HG03025 (cell line): ENCODE measurements at regions not wholly inside any gene's neighbourhood (a gene's known extent, or its start where the extent isn't known, plus 50 kb on each side); places are given as distances from the start of the nearest gene placed in this dataset.
"Not testable (repeated sequence)": the region's sequence is repeated elsewhere in the genome, so short reads cannot be mapped to it uniquely, and the experiment has no call there.

Experiments
- ATAC-seq: cut with Tn5 transposase; IDR thresholded peaks from one replicate; pipeline ENCODE4 v1.9.1; 2021; ENCODE audit warnings: mild to moderate bottlenecking, moderate library complexity; ENCODE audit not compliant: unreplicated experiment, low FRiP score

- ATAC-seq, result no peak
Measured at GRCh38 chr6:4366635-4367395, 231.4 kb upstream of the ECI2 start.

GRCh38 chr6:4365686-4366085, 230.3 kb upstream of the ECI2 start:
- no peak for ATAC-seq

DNA sequence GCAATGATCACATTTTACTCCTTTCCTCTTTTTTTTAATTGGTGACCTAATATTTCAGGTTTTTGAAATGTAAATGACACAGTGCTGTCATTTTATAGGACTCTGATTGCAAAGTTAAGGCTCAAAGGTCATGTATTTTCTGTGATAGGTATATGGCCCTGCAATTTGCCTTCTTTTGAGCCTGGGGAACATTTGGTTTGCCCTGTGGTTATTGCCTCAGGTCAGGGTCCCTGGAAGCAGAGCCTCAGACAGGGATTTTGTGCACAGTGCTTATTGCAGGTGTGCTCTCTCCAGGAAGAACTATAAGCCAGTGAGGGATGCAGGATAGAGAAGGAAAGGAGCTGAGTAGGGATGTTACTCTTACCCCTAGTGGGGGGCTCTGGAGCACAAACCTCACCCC, 229.3 kb upstream of the ECI2 start:
- ATAC-seq, result no peak

DNA sequence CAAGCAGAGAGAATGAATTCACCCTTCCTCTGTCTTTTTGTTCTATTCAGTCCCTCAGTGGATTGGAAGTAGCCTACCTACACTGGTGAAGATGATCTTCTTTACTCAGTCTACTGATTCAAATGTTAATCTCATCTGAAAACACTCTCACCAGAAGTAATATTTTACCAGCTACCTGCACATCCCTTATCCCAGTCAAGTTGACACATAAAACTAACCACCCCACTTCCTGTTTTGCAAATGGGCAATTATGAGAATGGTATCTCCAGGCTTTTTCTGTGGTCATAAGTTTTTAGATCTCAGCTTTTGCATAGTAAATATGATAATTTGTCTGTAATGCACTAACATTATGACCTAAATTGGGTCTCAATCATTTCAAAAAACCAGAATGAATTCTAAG, 228.8 kb upstream of the ECI2 start:
- ATAC-seq, result no peak

- ATAC-seq, result no peak
Measured at GRCh38 chr6:4363656-4364055, 228.3 kb upstream of the ECI2 start.

DNA sequence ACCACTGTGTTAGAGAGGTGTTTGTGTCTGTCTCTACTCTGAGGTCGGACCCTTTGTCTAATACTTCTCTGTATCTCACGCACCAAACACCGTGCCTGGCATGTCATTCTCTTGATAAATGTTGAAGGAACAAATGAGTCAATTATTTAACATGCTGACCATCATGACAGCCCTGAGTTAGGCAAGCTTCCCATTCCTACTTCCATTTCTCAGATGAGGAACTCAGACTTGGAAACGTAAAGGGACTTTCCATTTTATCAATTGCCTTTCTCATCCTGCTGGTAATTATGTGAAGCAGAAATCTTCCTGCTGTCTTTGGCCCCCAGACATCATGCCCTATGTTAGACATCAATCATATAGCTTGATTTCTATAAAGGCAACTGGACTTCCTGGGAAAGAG, 227.0 kb upstream of the ECI2 start:
- ATAC-seq, result no peak

GRCh38 chr6:4360920-4361319, 225.5 kb upstream of the ECI2 start:
- no peak for ATAC-seq

DNA sequence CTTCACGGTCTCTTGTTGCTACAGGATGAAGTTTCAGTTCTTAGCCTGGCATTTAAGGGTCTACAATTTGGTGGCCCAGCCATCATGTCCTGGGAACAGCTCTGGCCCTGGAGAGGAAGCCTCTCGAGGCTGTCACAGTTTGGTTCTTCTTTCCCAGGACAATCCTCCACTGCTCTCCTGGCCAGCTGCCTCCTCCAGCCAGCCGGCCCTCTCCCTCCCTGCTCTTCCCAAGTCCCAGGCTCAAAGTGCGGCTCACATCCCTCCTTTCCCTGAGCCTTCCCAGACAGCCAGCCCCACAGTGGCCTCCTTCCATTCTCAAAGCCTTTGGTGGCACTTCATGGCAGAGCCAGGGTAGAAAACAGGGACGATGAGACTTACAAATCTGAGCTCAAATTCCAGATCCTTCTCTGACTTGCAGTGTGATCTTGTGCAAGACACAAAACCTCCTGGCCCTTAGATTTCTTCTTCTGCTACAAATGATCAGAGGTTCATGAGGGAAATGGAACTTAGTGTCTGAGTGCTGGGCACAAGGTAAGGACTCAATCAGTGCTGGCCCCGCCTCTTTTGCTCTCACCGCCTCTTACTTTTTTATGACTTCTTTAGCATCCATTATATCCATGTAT, 223.8 kb upstream of the ECI2 start:
- ATAC-seq, result no peak

DNA sequence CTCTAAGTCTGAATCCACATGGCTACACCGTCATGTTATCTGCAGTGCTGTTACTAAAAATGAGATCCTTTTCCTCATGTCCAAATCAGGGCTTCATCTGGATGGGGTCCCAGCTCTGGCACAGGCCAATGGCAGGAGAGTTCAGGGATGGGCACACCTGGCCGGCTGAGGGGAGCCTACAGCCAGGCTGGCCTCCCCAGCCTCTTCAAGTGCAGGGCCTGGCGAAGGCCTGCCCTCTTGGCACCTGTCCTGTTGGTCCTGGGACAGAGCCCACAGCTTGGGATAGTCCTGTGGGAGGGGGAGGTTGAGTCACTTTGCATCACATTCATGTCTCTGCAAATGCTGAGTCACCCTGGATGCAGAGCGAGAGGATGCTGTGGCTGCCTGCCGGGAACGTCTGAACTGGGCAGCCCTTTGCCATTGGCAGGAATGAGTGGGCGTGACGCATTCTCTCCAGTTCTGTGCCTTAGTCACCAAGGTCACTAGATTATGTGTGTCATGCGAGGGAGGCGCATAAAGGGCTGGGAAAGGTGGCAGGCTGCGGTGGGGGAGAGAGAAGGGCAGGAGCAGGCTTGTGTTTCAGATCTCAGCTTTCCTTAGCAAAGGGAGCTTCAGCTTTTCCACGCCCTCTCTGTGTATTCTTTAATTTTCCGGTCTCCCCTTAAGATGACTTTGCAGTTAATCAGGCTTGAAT, 223.2 kb upstream of the ECI2 start:
- no peak for ATAC-seq

DNA sequence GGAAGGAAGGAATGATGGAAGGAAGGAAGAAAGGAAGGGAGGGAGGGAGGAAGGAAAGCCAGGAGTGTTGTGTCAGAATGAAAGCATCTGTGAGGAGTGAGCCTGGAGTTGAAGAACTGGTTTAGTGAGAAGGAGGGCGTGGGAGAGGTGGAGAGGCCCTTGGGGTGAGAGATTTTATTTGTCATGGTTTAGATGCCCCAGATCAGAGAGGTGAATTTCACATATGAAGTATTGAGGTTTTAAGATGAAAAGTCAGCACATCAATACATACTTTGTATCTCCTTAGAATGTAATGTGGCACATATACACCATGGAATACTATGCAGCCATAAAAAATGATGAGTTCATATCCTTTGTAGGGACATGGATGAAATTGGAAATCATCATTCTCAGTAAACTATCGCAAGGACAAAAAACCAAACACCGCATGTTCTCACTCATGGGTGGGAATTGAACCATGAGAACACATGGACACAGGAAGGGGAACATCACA, 222.3 kb upstream of the ECI2 start:
- ATAC-seq, result not testable (repeated sequence)

DNA sequence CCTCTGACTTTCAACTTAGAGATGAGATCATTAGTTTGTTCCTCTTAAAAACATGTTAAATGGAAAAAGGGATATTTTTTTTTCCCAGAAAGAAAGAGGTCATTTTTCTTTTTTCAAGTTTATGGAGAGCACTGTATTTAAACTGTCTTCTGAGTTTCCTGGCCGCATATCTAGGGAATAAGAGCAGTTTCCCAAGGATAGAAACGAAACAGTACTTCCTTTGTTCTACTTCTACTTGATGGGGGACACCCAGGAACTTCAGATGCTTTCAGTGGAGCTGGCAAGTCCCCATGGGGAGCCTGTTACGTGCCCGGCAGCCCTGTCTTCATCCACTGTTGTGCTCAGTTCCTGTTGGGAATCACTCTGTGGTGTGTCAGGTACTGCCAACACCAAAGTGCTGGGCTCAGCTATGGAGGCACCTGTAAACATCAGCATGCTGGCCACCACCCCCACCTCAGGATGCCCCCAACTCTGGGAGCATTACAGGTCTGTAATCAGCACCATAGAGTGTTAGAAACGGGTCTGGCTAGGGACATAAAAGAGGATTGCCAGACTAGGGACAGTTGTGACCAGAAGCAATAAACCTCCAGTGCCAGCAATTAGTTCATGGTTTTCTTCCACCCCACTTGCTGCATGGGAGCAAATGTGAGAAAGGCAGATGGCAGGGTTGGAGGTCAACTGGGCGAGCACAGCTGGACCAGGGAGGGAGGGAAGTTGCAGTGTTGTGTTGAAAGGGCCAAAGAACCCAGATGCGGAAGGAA, 221.7 kb upstream of the ECI2 start:
- ATAC-seq, result no peak

- ATAC-seq, result no peak
Measured at GRCh38 chr6:4355241-4355640, 219.9 kb upstream of the ECI2 start.

DNA sequence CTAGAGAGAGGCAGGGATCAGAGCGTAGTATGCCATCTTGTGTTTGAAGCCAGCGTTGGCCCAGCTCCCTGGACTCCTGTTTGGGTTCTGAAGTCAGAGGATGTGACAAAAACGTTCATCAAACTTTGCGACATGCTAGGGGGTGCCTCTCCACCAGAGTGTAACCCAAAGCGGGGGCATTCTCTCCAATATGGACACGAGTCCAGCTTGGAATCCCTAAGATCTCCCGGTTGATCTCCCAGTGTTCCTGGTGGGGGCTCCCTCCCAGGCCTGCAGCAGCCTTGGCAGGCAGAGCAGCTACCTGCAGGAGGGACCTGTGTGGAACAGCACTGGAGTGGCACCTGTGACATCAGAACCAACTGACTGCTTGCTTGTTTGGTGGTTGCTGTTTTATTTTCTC, 218.8 kb upstream of the ECI2 start:
- no peak for ATAC-seq

GRCh38 chr6:4352731-4353130, 217.4 kb upstream of the ECI2 start:
- no peak for ATAC-seq

DNA sequence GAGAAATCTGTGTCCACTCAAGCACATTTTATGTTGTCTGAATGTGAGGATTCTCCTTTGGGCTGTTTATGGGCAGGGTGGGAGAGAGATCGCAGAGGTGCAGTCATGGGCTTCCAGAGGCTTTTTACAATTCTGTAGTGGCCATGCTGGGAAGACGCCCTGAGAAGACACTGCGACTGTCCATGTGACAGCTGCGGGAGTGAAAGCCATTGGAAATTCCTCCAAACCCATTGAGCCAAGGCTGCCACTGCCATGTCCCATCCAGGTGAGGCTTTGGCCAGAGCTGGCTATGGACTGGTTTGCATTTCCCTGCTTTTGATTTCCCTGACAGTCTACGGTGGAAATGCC, 216.9 kb upstream of the ECI2 start:
- ATAC-seq, result no peak

GRCh38 chr6:4351520-4352321, 216.3 kb upstream of the ECI2 start:
- ATAC-seq, result no peak

GRCh38 chr6:4350567-4351519, 215.5 kb upstream of the ECI2 start:
- ATAC-seq, result no peak

DNA sequence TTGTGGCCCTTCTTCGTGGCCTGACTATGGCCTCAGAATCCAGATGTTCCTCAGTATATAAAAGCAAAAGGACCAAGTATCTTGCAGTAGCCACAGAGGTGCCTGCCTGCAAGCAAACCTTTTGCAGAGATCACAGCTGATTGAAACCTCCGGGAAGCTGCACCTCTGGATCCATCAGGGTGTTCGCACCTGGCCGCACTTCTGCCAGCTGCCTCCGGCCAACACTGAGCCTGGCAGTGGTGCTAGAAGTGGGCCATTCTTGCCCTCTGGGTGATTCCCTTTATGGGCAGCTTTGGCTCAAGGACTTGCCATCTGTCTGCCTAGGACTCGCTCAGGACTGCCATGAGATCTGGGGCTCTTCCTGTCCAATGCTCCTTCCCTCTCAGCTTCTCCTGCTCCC, 214.6 kb upstream of the ECI2 start:
- no peak for ATAC-seq

DNA sequence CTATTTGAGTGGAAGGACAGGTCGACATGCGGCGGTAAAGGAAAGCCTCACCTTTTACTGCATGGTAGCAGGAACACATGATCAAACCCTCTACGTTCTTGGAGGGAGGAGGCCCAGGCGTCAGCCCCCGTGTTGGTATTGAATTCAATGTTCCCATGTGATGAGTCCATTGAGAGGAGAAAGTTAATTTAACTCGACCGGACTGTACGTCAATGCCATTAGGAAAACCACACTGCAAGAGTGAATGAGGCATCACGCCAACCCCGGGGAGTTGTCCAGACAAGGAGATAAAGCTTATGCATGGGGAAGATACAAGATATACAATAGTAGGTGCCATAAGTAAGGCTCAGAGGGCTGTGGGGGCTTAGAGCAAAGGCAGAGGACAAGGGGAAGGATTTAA, 213.9 kb upstream of the ECI2 start:
- no peak for ATAC-seq
